GM18868 (cell line): ENCODE measurements at regions not wholly inside any gene's neighbourhood (a gene's known extent, or its start where the extent isn't known, plus 50 kb on each side); places are given as distances from the start of the nearest gene placed in this dataset.
"Not testable (repeated sequence)": the region's sequence is repeated elsewhere in the genome, so short reads cannot be mapped to it uniquely, and the experiment has no call there.

Source experiments
- ATAC-seq: cut with Tn5 transposase; IDR thresholded peaks from one replicate; pipeline ENCODE4 v1.9.1; 2021; ENCODE audit warnings: mild to moderate bottlenecking, moderate library complexity; ENCODE audit not compliant: unreplicated experiment

DNA sequence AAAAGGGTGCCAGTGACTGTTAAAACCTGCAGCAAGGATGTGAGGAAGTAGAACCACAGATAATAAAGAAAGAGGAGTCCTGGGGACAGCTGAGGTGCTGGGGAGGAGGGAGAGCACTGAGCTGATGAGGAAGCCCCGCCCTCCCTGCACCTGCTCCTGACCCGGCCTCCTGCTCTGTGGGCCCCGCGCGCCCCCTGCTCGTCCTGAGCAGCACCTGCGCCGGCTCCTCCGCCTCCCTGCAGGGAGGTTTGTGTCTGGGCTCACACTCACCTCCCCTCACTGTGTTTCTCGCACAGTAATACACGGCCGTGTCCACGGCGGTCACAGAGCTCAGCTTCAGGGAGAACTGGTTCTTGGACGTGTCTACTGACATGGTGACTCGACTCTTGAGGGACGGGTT, 797.6 kb downstream of the TMEM121 start:
- not testable (repeated sequence) for ATAC-seq

DNA sequence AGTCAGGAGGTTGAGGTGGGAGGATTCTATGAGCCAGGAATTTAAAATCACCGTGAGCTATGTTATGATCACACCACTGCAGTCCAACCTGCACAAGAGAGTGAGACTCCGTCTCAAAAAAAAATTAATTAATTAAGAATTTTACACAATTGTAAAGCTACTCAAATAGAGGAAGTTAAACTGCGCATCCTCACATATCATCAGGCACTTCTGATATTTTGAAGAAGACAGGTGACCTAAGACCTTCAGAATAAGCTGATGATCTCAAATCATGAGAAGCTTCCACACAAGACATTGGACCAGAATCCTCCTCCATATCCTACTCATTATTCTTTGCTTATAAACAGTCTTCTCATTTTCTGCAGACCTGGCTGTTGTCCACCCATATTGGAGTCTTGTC, 800.9 kb downstream of the TMEM121 start:
- no peak for ATAC-seq

GRCh38 chr14:106327702-106328353, 801.4 kb downstream of the TMEM121 start:
- ATAC-seq = not testable (repeated sequence)

DNA sequence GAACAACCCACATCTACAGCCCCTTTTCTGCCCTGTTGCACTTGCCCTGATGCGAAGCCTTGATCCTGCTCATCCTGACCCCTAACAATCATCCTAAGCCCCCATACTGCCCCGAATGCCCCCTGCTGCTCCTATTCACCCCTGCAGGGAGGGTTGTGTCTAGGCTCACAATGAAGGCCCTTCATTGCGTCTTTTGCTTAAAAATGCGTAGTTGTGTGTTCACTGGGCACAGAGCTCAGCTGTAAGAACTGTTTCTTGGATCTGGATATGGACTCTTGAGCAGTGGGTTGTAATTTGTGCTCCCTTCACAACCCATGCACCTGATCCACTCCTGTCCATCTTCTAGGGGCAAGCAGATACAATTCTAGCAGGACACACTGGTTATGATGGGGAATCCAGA, 802.9 kb downstream of the TMEM121 start:
- not testable (repeated sequence) for ATAC-seq

GRCh38 chr14:106329987-106330774, 803.8 kb downstream of the TMEM121 start:
- not testable (repeated sequence) for ATAC-seq

- peak; percentile 53 for ATAC-seq
These were observed 808.2 kb downstream of the TMEM121 start for GRCh38 chr14:106334428-106335109.

- peak; percentile 23 for ATAC-seq
These were observed 808.7 kb downstream of the TMEM121 start for GRCh38 chr14:106335110-106335429.

GRCh38 chr14:106338775-106339174, 812.4 kb downstream of the TMEM121 start:
- not testable (repeated sequence) for ATAC-seq

- ATAC-seq = not testable (repeated sequence)
These were observed 814.3 kb downstream of the TMEM121 start for GRCh38 chr14:106340658-106341057.

DNA sequence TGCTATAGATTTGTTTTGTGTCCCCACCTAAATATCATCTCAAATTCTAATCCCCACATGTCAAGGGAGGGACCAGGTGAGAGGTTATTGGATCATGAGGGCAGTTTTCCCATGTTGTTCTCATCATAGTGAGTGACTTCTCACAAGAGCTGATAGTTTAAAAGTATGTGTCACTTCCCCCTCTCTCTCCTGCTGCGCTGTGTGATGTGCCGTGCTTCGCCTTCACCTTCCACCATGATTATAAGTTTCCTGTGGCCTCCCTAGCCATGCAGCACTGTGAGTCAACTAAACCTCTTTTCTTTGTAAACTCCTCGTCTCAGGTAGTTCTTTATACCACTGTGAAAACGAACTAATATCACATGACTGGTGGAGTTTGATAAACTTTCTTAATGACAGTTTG, 814.8 kb downstream of the TMEM121 start:
- not testable (repeated sequence) for ATAC-seq

DNA sequence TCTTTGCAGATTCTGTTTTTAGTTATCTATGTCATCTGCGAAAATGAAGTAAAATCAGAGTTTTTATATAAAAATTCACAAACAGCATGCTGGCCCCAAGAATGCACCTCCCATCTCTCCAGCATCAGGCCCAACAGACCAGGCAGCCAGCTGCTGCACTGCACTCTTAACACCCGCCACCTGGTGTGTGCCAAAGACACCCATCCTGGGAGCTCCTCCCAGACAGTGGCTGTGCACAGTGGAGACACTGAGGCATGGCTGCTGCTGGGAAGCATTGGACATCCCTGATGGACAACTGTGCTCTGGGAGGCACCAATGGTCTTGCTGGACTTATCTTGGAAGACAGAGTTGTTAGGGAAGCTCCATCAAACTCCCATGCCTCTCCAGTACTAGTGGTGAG, 817.2 kb downstream of the TMEM121 start:
- no peak for ATAC-seq

DNA sequence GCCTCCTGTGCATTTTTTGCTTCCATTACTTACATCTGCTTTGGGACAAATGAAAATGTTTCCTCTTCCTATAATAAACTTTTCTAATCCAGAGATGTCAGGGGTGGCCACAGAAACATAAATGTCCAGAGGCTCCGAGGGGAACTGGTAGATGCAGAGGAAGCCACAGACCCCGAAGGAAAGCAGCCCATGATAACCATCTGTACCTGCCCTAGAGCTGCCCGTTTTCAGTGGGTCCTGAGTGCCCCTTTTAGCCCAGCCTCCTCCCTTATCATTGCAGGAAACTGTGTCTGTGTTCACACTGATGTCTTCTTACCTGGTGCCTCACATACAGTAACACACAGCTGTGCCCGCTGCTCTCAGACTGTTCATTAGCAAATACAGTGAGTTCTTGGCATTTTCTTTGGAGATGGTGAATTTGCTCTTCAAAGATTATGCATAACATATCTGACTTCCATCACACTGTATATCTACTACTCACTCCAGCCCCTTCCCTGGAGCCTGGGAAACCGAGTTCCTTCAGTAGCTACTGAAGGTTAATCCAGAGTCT, 817.8 kb downstream of the TMEM121 start:
- not testable (repeated sequence) for ATAC-seq

DNA sequence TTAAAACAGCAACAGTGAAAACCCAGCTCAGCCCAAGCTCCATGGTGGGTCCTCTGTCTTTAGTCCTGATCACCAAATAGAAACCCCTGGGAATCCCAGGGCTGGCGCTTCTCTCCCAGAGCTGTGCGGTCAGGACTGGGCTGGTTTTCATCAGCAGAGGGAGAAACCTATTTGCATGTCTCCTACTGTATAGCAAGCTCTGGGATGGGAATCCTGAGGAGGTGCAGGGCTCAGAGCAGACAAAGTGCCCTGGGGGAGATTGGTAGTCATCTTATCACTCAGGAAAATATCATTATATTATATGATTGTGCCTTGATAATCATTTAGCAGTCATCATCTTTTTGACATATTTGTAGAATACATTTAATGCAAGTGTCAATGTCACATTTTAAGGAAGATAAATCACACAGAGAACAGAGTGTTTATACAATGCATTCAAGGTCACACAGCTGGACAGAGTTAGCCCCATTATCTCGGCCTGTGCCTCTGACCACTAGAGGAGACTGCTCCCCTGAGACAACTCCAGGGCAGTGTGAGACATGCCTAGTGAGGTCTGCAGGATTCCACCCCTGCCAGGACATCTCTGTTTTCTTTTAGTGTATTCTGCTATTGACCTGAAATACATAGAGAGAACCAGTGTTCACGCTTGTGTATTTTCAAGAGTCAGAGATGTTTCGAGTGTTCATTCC, 818.6 kb downstream of the TMEM121 start:
- not testable (repeated sequence) for ATAC-seq

GRCh38 chr14:106346084-106346483, 819.7 kb downstream of the TMEM121 start:
- ATAC-seq = no peak

DNA sequence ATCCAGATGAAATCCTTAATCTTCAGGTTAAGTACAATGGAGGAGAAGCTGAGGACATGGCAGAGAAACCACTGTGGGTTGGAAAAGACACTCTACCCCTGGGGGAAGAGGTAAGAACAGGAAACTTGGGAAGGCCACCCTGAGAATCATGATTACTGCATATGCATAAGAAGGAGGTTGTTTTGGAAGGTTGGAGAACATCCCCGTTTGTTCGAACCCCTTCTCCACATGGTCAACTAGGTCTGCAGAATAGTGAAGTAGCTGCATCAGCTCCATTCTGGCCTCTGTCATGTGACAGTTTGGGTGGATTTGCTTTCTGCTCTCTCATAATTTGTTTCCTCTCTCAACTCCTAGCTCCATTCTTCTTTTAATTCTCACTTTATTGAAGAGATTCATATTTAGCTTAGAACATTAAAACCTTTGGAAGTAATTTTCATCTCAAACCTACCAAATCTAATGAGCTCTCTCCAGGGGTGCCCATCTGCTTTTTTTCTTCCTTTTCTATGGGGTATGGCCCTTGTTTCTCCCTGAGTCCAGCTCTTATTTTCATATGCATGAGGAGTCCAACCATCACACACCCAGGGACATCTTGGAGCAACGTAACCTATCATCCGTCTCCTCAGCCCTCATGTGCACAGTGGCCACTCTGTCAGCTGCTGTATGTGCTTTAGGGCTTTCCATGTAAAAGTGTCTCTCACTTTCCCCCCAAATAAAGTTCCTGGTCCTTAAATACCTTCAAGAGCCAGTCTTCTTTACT, 820.3 kb downstream of the TMEM121 start:
- ATAC-seq = no peak

- no peak for ATAC-seq
These were observed 821.0 kb downstream of the TMEM121 start for GRCh38 chr14:106347291-106347778.

- ATAC-seq = no peak
These were observed 821.7 kb downstream of the TMEM121 start for GRCh38 chr14:106347890-106348755.

DNA sequence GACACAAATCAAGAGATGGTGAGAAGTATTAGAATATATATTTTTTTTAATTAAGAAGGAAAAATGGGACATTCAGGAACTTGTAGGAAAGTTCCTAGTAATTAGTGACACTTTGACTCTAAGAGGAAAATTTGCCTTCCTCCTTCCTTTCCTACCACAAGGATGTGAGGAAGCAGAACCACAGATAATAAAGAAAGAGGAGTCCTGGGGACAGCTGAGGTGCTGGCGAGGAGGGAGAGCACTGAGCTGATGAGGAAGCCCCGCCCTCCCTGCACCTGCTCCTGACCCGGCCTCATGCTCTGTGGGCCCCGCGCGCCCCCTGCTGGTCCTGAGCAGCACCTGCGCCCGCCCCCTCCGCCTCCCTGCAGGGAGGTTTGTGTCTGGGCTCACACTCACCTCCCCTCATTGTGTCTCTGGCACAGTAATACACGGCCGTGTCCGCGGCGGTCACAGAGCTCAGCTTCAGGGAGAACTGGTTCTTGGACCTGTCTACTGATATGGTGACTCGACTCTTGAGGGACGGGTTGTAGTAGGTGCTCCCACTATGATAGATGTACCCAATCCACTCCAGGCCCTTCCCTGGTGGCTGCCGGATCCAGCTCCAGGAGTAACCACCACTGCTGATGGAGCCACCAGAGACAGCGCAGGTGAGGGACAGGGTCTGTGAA, 822.6 kb downstream of the TMEM121 start:
- not testable (repeated sequence) for ATAC-seq
